ENCODE measurements at regions not wholly inside any gene's neighbourhood (a gene's known extent, or its start where the extent isn't known, plus 50 kb on each side); places are given as distances from the start of the nearest gene placed in this dataset.
"Not testable (repeated sequence)": the region's sequence is repeated elsewhere in the genome, so short reads cannot be mapped to it uniquely, and the experiment has no call there.

DNA sequence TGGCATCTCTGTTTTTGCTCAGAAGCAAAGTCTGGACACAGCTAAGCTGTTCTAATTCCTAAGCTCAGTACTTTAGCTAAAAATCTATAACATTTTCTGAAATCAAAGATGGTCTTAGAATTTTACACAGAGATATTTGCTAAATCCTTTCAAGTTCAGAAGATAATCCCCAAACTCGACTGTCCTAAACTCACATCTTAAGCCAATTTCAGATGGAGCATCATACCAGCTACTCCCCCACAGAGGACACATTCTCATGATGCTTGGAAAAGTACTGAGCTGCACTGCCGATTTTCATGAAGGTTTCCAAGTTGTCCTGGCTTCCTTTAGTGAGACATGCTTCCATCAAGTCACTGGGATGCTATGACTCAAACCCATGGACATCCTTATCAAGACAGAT is 535.5 kb downstream of the SUCLG1 start:
- Mint-ChIP-seq H3K4me1 (no peaks in the 10 kb centered on the region), H3K9me3 (peaks cover 3% of the 10 kb centered on the region), H3K4me3 (no peak overlapping the region), H3K27ac (no peak overlapping the region), H3K36me3 (no peaks in the 10 kb centered on the region)
- DNase-seq (ENCODE audit: low spot score in 2 of 2) (no peak), ATAC-seq (no peak)

DNA sequence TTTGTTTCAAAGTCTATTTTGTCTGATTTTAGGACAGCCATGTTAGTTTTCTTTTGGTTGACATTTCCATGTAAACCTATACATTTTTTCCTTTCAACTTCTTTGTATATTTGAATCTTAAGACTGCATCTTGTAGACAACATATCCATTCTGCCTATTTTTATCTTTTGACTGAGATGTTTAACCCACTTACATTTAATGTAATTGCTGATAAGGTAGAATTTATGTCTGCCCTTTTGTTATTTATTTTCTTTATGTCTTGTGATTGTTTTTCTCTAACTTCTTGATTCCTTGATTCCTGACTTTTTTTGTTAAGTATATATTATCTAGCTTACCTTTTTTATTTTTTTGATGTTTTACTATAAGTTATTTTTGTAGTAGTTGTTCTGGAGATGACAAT is 542.5 kb downstream of the SUCLG1 start:
- H3K36me3 Mint-ChIP-seq: no peaks in the 10 kb centered on the region
- no peaks in the 10 kb centered on the region for H3K4me1 Mint-ChIP-seq
- ATAC-seq (no peak), DNase-seq (ENCODE audit: low spot score in 2 of 2) (no peak)
- H3K9me3 Mint-ChIP-seq: peaks cover 6% of the 10 kb centered on the region
- no peak overlapping the region for H3K27ac Mint-ChIP-seq
- H3K4me3 Mint-ChIP-seq: no peak overlapping the region

DNA sequence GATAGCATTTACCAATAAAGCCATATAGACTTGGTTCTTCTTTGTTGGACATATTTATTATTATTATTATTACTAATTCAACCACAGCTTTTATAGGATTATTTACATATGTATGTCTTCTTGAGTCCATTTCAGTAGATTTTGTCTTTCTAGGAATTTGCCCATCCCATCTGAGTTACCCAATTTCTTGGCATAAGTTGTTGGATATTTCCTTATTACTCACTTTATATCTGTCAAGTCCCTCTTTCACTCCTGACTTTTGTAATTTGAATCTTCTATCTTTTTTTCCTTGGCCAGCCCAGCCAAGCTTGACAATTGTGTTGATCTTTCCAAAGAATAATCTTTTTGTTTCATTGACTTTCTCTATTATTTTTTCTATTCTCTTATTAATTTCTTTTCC is 543.7 kb downstream of the SUCLG1 start:
- no peak for DNase-seq (ENCODE audit: low spot score in 2 of 2)
- H3K36me3 Mint-ChIP-seq: no peaks in the 10 kb centered on the region
- peaks cover 5% of the 10 kb centered on the region for H3K9me3 Mint-ChIP-seq
- ATAC-seq: no peak
- H3K4me3 Mint-ChIP-seq: no peak overlapping the region
- H3K27ac Mint-ChIP-seq: no peak overlapping the region
- no peaks in the 10 kb centered on the region for H3K4me1 Mint-ChIP-seq

DNA sequence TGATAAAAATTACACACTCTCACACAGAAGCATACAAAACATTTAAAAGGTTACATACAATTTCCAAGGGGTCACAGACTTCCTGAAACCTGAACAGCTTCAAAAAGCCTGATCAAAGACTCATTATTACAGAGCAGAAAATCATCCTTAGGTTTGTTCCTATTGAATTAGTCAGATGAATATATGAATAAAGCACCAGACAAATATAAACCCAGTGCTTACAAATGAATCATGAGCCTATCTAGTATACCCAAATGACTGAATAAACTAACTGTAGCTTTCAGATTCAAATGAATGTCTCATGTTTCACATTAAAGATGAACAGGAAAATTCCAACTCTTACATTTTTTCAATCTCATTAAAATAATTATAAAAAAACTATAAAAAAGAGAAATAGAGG is 550.3 kb downstream of the SUCLG1 start:
- Mint-ChIP-seq H3K9me3 (peaks cover 2% of the 10 kb centered on the region), H3K36me3 (no peaks in the 10 kb centered on the region), H3K4me3 (no peak overlapping the region), H3K4me1 (no peaks in the 10 kb centered on the region), H3K27ac (no peak overlapping the region)
- no peak for DNase-seq (ENCODE audit: low spot score in 2 of 2)
- no peak for ATAC-seq

DNA sequence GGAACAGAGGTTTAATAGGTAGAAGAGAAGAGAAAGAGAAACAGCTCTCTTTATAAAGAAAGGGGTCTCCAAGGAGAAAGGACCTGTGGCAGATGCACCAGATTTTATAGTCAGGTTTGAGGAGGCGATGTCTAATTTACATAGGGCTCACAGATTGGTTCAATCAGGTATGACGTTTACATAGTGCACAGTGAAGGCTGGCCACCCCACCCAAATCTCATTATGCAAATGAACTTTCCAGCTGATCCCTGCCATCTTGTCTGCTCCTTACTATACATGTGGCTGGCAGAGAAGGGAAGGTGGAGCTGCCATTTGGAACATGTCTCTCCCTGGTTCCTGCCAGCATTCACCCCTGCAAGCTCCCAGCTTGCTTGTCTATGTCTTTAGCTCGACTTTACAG is 557.8 kb downstream of the SUCLG1 start:
- DNase-seq (ENCODE audit: low spot score in 2 of 2) (no peak), ATAC-seq (no peak)
- Mint-ChIP-seq H3K4me3 (no peak overlapping the region), H3K9me3 (no peaks in the 10 kb centered on the region), H3K4me1 (no peaks in the 10 kb centered on the region), H3K36me3 (no peaks in the 10 kb centered on the region), H3K27ac (no peak overlapping the region)

DNA sequence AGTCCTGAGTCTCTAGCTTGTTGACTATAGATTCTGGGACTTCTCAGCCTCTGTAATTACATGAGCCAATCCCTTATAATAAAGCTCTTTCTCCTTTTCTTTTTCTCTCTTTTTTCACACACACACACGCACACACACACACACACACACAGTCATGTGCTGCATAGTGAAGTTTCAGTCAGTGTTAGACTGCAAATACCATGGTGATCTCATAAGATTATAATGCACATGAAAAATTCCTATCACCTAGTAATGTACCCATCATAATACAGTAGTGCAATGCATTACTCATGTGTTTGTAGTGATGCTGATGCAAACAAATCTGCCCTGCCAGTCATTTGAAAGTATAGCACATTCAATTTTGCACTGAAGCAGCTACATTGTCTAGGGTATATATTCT is 558.2 kb downstream of the SUCLG1 start:
- Mint-ChIP-seq H3K4me3 (no peak overlapping the region), H3K9me3 (no peaks in the 10 kb centered on the region), H3K4me1 (no peaks in the 10 kb centered on the region), H3K36me3 (no peaks in the 10 kb centered on the region), H3K27ac (no peak overlapping the region)
- no peak for ATAC-seq
- DNase-seq (ENCODE audit: low spot score in 2 of 2): no peak

DNA sequence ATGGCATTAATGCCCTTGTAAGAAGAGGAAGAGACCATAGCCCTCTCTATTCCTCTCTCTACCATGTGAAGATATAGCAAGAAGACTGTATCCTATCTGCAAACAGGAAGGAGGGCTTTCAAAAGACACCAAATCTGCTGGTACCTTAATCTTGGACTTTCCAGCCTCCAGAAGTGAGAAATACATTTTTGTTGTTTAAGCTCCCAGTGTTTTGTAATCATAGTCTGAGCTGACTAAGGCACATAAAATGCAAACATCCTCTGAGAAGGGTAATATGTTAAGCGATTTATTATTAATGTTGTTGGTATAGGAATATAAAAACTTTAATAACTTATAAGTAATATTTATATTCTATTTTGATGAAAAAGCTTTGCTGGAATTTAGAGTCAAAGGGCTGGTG is 559.8 kb downstream of the SUCLG1 start:
- DNase-seq (ENCODE audit: low spot score in 2 of 2) (no peak), ATAC-seq (no peak)
- Mint-ChIP-seq H3K4me3 (no peak overlapping the region), H3K9me3 (no peaks in the 10 kb centered on the region), H3K27ac (no peak overlapping the region), H3K4me1 (no peaks in the 10 kb centered on the region), H3K36me3 (no peaks in the 10 kb centered on the region)

DNA sequence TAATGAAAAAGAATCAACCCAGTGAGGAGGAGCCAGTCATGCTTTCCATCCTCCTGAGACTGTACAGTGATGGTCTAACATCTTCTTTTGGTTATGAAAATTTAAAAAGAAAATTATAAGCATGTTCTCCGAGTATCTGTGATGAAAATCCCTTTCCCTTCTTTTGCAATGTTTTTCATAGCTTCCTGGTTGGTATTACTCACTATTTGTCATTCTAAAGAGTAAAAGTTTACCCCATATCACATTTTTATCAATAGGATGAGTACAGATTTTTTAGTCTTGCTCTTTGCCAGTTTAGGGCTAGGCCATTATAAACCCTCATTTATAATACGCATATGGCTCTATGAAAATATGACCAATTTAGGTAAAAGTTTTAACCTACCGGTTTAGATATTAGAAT is 564.1 kb downstream of the SUCLG1 start:
- DNase-seq (ENCODE audit: low spot score in 2 of 2) (no peak), ATAC-seq (no peak)
- Mint-ChIP-seq H3K9me3 (no peaks in the 10 kb centered on the region), H3K4me3 (no peak overlapping the region), H3K4me1 (no peaks in the 10 kb centered on the region), H3K27ac (no peak overlapping the region), H3K36me3 (no peaks in the 10 kb centered on the region)

DNA sequence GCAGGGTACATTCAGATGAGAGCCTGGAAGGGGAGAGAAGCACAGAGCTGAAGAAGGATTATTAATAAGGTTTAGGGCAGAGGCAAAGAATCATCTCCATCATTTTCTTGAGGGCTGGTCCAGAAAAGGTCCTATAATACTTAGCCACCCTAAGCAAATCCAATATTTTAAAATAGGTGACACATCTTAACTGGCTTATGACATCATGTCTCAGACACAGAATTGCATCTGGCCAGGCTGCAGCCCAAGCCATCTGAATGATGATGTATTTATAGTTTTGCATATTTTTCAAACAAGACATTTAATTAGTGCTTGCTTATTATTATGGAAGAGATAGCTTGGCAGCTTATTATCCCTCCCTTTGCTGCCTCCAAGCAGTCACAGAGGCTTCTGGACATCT is 571.3 kb downstream of the SUCLG1 start:
- ATAC-seq: no peak
- Mint-ChIP-seq H3K27ac (no peak overlapping the region), H3K4me3 (no peak overlapping the region), H3K9me3 (peaks cover 2% of the 10 kb centered on the region), H3K4me1 (no peaks in the 10 kb centered on the region), H3K36me3 (no peaks in the 10 kb centered on the region)
- DNase-seq (ENCODE audit: low spot score in 2 of 2): no peak

DNA sequence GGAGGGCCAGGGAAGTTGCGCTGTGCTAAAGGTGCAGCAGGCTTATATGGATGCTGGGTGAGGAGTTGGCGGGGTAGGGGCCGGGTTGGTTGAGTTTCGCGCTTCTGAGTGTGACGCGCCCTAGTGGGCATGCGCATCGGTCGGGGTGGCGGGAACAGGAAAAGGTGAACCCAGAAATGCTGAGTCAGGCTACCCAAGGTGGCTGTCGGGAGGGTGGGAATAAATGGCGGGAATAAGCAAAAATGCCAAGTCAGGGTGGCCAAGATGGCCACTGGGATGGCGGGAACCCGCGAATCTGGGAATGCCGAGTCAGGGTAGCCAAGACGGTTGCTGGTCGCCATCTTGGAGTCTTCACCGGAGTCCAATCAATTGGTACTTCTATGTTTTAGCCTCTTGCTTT is 580.0 kb downstream of the SUCLG1 start:
- Mint-ChIP-seq H3K4me3 (no peak overlapping the region), H3K9me3 (peaks cover 25% of the 10 kb centered on the region), H3K4me1 (no peaks in the 10 kb centered on the region), H3K27ac (no peak overlapping the region), H3K36me3 (no peaks in the 10 kb centered on the region)
- DNase-seq (ENCODE audit: low spot score in 2 of 2) (no peak), ATAC-seq (no peak)

DNA sequence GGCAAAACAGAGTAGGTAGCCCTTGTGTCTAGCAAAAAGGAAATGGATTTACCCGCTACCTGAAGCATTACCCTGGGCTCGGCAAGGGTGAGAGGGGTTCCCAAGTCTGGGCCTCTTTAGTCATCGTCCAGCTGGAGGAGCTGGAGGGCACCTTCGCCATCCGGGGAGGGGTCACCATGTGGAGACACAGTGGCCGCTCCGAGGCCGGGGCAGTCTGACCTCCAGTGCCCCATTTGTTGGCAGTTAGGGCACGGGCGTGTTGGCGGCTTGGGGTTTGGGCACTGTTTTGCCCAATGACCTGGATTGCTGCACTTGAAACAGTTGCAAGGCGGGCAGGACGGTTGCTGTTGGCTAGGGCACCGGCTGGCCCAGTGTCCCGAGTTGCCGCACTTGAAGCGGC is 581.8 kb downstream of the SUCLG1 start:
- DNase-seq (ENCODE audit: low spot score in 2 of 2); H3K36me3 Mint-ChIP-seq; ATAC-seq; H3K27ac Mint-ChIP-seq; H3K4me3 Mint-ChIP-seq; H3K4me1 Mint-ChIP-seq: not testable (repeated sequence)
- peaks cover 25% of the 10 kb centered on the region for H3K9me3 Mint-ChIP-seq

DNA sequence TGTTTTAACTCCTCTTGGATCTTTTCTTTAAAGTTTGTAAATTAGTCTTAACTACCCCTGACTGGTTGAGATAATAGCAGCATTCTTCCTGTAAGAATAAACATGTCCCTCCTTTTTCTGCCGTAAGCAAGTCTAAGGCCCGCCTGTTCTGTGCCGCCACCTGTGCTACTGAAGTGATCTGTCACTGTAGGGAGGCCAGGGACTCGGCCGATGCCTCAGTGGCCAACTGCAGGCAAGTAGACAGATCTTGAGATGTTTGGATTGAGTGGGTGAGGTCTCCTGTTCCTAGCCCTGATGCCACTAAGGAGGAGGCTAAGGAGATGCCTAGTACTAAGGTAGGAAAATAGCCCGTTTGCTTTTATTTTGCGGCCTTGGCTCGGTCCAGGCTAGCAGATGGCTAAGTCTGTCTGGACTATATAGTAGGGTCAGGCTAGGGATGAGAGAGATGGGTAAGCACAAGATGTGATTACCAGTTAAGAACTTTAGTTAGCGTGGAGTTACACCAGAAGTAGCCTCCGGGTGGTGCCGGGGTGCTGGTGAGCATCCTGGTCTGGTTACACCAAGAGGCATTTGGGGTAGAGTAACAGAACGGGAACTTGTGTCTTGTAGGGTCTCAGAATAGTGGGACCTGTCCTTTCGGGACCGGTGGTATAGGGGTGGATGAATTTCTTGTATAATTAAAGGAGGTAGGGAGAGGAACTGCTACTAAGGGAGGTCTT is 584.2 kb downstream of the SUCLG1 start:
- H3K4me3 Mint-ChIP-seq: no peak overlapping the region
- no peak for ATAC-seq
- no peak overlapping the region for H3K27ac Mint-ChIP-seq
- no peaks in the 10 kb centered on the region for H3K36me3 Mint-ChIP-seq
- no peak for DNase-seq (ENCODE audit: low spot score in 2 of 2)
- H3K9me3 Mint-ChIP-seq: peaks cover 25% of the 10 kb centered on the region
- no peaks in the 10 kb centered on the region for H3K4me1 Mint-ChIP-seq

DNA sequence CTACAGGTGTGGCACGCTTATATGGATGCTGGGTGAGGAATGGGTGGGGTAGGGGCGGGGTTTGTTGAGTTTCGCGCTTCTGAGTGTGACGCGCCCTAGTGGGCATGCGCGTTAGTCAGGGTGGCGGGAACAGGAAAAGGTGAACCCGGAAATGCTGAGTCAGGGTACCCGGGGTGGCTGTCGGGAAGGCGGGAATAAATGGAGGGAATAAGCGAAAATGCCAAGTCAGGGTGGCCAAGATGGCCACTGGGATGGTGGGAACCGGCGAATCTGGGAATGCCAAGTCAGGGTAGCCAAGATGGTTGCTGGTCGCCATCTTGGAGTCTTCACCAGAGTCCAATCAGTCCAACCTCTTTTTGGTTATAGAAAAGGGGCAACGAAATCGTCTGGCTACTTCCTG is 585.0 kb downstream of the SUCLG1 start:
- ATAC-seq: no peak
- H3K4me1 Mint-ChIP-seq: no peaks in the 10 kb centered on the region

DNA sequence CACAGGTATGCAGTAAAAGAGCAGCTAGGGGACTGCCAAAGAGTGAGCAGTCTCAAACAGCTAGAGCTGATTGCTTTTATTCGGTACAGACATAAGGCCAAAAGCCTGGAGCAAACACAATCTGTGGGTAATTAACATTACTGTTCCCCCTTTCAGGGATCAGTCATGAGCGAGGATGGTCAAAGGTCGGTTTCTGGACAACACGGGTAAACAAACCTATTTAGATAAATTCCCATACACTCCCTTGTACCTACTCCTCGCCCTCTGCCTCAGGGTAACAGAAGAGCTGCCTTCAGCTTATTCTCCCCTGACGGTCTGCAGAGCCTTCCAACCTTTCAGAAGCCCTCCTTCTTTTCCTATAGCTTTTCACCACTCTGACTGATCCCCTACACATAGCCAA is 586.0 kb downstream of the SUCLG1 start:
- DNase-seq (ENCODE audit: low spot score in 2 of 2): no peak
- Mint-ChIP-seq H3K4me3 (no peak overlapping the region), H3K27ac (no peak overlapping the region), H3K36me3 (no peaks in the 10 kb centered on the region), H3K9me3 (peaks cover 17% of the 10 kb centered on the region), H3K4me1 (no peaks in the 10 kb centered on the region)
- ATAC-seq: no peak

More for the DNA sequence above, 585.0 kb downstream of the SUCLG1 start:
- Mint-ChIP-seq H3K4me3 (no peak overlapping the region), H3K9me3 (peaks cover 25% of the 10 kb centered on the region), H3K27ac (no peak overlapping the region), H3K36me3 (no peaks in the 10 kb centered on the region)
- DNase-seq (ENCODE audit: low spot score in 2 of 2): no peak

DNA sequence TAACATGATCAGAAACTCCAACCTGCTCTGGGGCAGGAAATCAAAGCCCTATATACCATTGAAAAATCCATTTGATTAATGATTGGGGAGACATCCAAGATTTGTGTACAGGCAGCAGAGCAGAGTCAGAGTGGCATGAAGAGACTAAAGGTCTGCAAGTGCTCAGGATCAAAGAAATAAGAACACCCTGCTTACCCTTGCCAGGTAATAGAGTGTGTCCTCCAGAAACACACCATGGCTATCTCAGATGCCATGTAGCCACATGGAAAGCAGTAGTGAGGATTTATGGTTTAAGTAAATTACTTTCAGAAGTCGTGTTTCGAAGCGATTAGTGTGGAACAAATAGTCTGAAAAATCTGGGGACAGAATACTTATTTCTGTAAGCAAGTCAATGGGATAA is 592.9 kb downstream of the SUCLG1 start:
- DNase-seq (ENCODE audit: low spot score in 2 of 2) (no peak), ATAC-seq (no peak)
- Mint-ChIP-seq H3K4me1 (no peaks in the 10 kb centered on the region), H3K27ac (no peak overlapping the region), H3K9me3 (peaks cover 2% of the 10 kb centered on the region), H3K4me3 (no peak overlapping the region), H3K36me3 (no peaks in the 10 kb centered on the region)

DNA sequence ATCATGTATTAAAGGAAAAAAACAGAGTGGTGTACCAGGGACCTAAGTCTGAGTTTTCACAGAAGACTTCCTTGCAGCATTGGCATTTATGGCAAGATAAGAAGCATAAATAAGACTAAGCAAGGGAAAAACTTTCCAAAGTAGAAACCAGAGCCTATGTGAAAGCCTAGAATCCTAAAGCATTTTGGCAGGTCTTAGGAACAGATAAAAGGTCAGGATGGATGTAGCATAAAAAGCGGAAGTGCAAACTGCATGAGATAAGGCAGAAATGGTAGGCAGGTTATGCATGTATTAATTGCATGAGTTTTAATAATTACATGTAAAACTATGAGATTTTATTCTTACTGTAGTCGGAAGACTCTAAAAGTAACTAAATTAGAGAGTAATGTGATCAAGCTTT is 596.5 kb downstream of the SUCLG1 start:
- H3K36me3 Mint-ChIP-seq: no peaks in the 10 kb centered on the region
- no peak for ATAC-seq
- no peaks in the 10 kb centered on the region for H3K4me1 Mint-ChIP-seq
- no peak for DNase-seq (ENCODE audit: low spot score in 2 of 2)
- H3K27ac Mint-ChIP-seq: no peak overlapping the region
- no peak overlapping the region for H3K4me3 Mint-ChIP-seq
- H3K9me3 Mint-ChIP-seq: peaks cover 2% of the 10 kb centered on the region

DNA sequence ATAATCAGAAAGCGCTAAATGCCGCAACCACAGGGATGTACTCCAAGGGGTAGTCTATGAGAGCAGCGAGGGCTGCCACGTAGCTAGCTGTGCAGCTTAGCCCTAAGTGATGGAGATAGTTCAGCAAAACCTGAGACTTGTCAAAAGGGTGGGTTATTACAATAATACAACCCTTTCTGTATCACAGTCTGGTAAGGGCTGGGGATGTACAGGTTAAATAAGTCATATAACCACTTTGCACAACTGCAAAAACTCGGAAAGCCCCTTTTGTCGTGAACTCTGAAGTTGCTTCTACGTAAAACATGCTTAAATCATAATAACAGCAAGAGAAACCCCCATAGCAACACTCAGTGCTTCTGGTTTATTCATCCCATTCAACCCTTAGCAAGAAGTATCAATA is 598.8 kb downstream of the SUCLG1 start:
- H3K4me1 Mint-ChIP-seq: no peaks in the 10 kb centered on the region
- no peak for ATAC-seq

More for the DNA sequence above, 598.8 kb downstream of the SUCLG1 start:
- H3K27ac Mint-ChIP-seq: no peak overlapping the region
- H3K9me3 Mint-ChIP-seq: peaks cover 2% of the 10 kb centered on the region
- no peak overlapping the region for H3K4me3 Mint-ChIP-seq
- no peak for DNase-seq (ENCODE audit: low spot score in 2 of 2)
- H3K36me3 Mint-ChIP-seq: no peaks in the 10 kb centered on the region
